ENCODE measurements at regions not wholly inside any gene's neighbourhood (a gene's known extent, or its start where the extent isn't known, plus 50 kb on each side); places are given as distances from the start of the nearest gene placed in this dataset.
"Not testable (repeated sequence)": the region's sequence is repeated elsewhere in the genome, so short reads cannot be mapped to it uniquely, and the experiment has no call there.

DNA sequence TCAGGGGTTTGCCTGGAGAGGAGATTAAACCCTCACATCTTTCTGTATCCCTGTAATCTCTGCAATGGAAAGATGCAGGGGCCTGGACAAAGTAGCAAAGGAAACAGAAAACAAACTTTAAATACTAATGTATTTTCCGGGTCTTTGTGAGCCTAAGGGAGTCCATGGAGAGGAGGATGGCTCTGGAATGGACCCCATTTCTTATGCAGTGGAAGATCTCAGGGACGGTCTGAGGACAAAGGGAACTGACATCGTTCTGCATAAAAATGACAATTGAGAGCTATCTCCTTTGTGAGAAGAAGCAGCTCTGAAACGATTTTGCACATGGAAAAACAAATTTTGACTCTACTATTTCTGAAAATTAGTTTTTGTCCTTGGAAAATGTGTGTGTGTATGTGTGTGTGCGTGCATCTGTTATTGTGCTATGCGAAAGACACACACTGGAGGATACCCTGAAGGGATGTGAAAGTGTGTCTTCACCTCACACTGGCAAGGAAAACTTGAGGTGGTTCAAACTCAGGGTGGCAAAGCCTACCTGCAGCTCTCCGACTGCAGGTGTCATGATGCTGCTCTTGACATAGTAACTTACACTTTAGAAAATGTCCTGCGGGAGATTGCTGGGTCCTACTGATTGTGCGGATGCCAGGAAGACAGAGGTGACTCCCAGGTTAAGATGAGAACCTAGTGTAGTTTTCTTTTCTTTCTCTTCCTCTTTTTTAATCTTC, 126.4 kb upstream of the JADE1 start:
- H3K4me3 Mint-ChIP-seq: no peak overlapping the region
- no peaks in the 10 kb centered on the region for H3K27me3 ChIP-seq (ENCODE audit: control insufficient read depth in 2 of 2, insufficient read depth in 2 of 2, low read length in 2 of 2)

DNA sequence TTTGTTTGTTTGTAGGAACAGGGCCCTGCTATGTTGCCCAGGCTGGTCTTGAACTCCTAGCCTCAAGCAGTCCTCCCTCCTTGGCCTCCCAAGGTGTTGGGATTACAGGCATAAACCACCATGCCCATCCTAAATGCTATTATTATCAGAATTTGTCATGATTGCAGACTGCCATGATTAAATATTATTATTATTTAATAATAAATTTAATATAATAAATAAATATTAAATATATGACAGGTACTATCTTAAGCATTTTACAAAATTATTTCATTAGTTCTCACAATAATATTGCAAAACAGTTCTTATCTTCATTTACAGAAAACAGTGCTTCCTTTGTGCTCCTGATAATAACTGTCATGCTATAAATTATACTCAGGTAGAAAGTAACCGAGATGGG, 133.4 kb upstream of the JADE1 start:
- peaks cover 0 to 1% (median 0%) of the 10 kb centered on the region in 11 donors for H3K9me3 Mint-ChIP-seq
- no peak overlapping the region for H3K27ac Mint-ChIP-seq
- POLR2A ChIA-PET: no interaction called here

More for the DNA sequence above, 126.4 kb upstream of the JADE1 start:
- no peaks in the 10 kb centered on the region for H3K4me1 Mint-ChIP-seq
- H3K9me3 Mint-ChIP-seq: peaks cover 0 to 13% (median 2%) of the 10 kb centered on the region in 11 donors
- CTCF ChIA-PET: no interaction called here
- H3K4me1 ChIP-seq (ENCODE audit: control insufficient read depth in 2 of 2, insufficient read depth in 2 of 2, low read length in 2 of 2): no peaks in the 10 kb centered on the region
- POLR2A ChIA-PET: interaction anchor here (0.7 kb wide), 1 partner anchor 26 kb away, joined by 3 read pairs; no protein-coding TSS in a partner anchor
- peaks cover 0 to 4% (median 1%) of the 10 kb centered on the region in 5 donors for H3K36me3 Mint-ChIP-seq
- intact Hi-C loops (cut with micrococcal nuclease): no loop called here
- H3K4me3 ChIP-seq (ENCODE audit: low read length): no peak overlapping the region
- DNase-seq (no peak), ATAC-seq (no peak)
- H3K27ac Mint-ChIP-seq: peak overlapping the region in 1 of 9 donors; percentile 30
- no peak overlapping the region for H3K27ac ChIP-seq (ENCODE audit: low read depth, low read length)
- H3K27me3 Mint-ChIP-seq: peaks cover 0 to 19% (median 5%) of the 10 kb centered on the region in 5 donors
- H3K36me3 ChIP-seq (ENCODE audit: control insufficient read depth in 2 of 3, insufficient read depth in 3 of 3, low read length in 3 of 3): no peaks in the 10 kb centered on the region
- H3K9me3 ChIP-seq (ENCODE audit: control insufficient read depth in 2 of 3, low read length in 3 of 3): no peaks in the 10 kb centered on the region

DNA sequence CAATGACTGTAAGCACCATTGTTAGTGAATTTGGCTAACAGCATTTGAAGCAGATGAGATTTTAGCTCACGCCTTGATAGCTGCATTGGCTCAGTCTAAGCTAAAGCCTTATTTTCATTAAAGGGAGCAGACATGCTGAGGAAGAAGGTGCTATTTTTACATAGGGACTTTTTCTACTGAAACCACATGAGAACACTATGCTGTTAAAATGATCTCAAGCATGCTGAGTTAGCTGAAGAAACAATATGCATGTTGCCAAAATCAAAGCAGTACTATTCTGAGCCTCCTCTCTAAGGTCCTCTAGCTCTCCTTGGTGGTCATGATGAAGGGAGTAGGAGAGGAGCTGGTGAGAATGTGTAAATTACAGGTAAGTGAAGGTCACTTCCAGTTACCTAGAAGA, 134.4 kb upstream of the JADE1 start:
- no peak overlapping the region for H3K27ac ChIP-seq (ENCODE audit: low read depth, low read length)
- H3K9me3 ChIP-seq (ENCODE audit: control insufficient read depth in 2 of 3, low read length in 3 of 3): no peaks in the 10 kb centered on the region
- Mint-ChIP-seq H3K27me3 (peaks cover 0 to 14% (median 4%) of the 10 kb centered on the region in 5 donors), H3K4me3 (peak overlapping the region in 2 of 10 donors; percentile 25 to 56), H3K9me3 (peaks cover 0 to 1% (median 0%) of the 10 kb centered on the region in 11 donors), H3K27ac (peak overlapping the region in 5 of 9 donors; percentile 2 to 76 (median 33)), H3K36me3 (peaks cover 0 to 3% (median 0%) of the 10 kb centered on the region in 5 donors), H3K4me1 (peaks cover 0 to 24% (median 6%) of the 10 kb centered on the region in 7 donors)
- H3K4me1 ChIP-seq (ENCODE audit: control insufficient read depth in 2 of 2, insufficient read depth in 2 of 2, low read length in 2 of 2): no peaks in the 10 kb centered on the region
- no peaks in the 10 kb centered on the region for H3K27me3 ChIP-seq (ENCODE audit: control insufficient read depth in 2 of 2, insufficient read depth in 2 of 2, low read length in 2 of 2)
- DNase-seq (peak in 1 of 9 donors; percentile 16), ATAC-seq (peak; percentile 48)
- POLR2A ChIA-PET: no interaction called here
- no peak overlapping the region for H3K4me3 ChIP-seq (ENCODE audit: low read length)
- no peaks in the 10 kb centered on the region for H3K36me3 ChIP-seq (ENCODE audit: control insufficient read depth in 2 of 3, insufficient read depth in 3 of 3, low read length in 3 of 3)
- CTCF ChIA-PET: interaction anchor here (0.6 kb wide), 2 partner anchors 114 to 156 kb away, joined by 3 to 4 read pairs; no protein-coding TSS in a partner anchor
- intact Hi-C loops (cut with micrococcal nuclease): no loop called here

More for the DNA sequence above, 133.4 kb upstream of the JADE1 start:
- Mint-ChIP-seq H3K4me1 (peaks cover 0 to 24% (median 6%) of the 10 kb centered on the region in 7 donors), H3K36me3 (peaks cover 0 to 3% (median 0%) of the 10 kb centered on the region in 5 donors), H3K27me3 (peaks cover 0 to 14% (median 4%) of the 10 kb centered on the region in 5 donors), H3K4me3 (no peak overlapping the region)
- Histone ChIP-seq H3K36me3 (ENCODE audit: control insufficient read depth in 2 of 3, insufficient read depth in 3 of 3, low read length in 3 of 3) (no peaks in the 10 kb centered on the region), H3K27ac (ENCODE audit: low read depth, low read length) (no peak overlapping the region), H3K4me1 (ENCODE audit: control insufficient read depth in 2 of 2, insufficient read depth in 2 of 2, low read length in 2 of 2) (no peaks in the 10 kb centered on the region), H3K9me3 (ENCODE audit: control insufficient read depth in 2 of 3, low read length in 3 of 3) (no peaks in the 10 kb centered on the region), H3K4me3 (ENCODE audit: low read length) (no peak overlapping the region), H3K27me3 (ENCODE audit: control insufficient read depth in 2 of 2, insufficient read depth in 2 of 2, low read length in 2 of 2) (no peaks in the 10 kb centered on the region)
- no peak for ATAC-seq
- no peak for DNase-seq
- intact Hi-C loops (cut with micrococcal nuclease): no loop called here
- CTCF ChIA-PET: no interaction called here

DNA sequence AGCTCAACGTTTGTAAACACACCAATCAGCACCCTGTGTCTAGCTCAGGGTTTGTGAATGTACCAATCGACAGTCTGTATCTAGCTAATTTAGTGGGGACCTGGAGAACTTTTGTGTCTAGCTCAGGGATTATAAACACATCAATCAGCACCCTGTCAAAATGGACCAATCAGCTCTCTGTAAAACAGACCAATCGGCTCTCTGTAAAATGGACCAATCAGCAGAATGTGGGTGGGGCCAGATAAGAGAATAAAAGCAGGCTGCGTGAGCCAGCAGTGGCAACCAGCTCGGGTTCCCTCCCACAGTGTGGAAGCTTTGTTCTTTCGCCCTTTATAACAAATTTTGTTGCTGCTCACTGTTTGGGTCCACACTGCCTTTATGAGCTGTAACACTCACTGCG, 136.3 kb upstream of the JADE1 start:
- H3K27me3 Mint-ChIP-seq; H3K27ac Mint-ChIP-seq; H3K4me1 ChIP-seq (ENCODE audit: control insufficient read depth in 2 of 2, insufficient read depth in 2 of 2, low read length in 2 of 2); H3K36me3 Mint-ChIP-seq; H3K4me3 Mint-ChIP-seq; H3K9me3 ChIP-seq (ENCODE audit: control insufficient read depth in 2 of 3, low read length in 3 of 3); intact Hi-C loops (cut with micrococcal nuclease); H3K27me3 ChIP-seq (ENCODE audit: control insufficient read depth in 2 of 2, insufficient read depth in 2 of 2, low read length in 2 of 2); DNase-seq; ATAC-seq; H3K9me3 Mint-ChIP-seq; H3K4me3 ChIP-seq (ENCODE audit: low read length); H3K27ac ChIP-seq (ENCODE audit: low read depth, low read length); H3K36me3 ChIP-seq (ENCODE audit: control insufficient read depth in 2 of 3, insufficient read depth in 3 of 3, low read length in 3 of 3); CTCF ChIA-PET; POLR2A ChIA-PET: not testable (repeated sequence)
- H3K4me1 Mint-ChIP-seq: peaks cover 0 to 24% (median 6%) of the 10 kb centered on the region in 7 donors

DNA sequence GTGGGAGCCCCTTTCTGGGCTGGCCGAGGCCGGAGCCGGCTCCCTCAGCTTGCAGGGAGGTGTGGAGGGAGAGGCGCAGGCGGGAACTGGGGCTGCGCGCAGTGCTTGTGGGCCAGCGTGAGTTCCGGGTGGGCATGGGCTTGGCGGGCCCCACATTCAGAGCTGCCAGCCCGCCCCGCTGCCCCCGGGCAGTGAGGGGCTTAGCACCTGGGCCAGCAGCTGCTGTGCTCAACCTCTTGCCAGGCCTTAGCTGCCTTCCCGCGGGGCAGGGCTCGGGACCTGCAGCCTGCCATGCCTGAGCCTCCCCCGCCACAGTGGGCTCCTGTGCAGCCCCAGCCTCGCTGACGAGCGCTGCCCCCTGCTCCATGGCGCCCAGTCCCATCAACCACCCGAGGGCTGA, 136.9 kb upstream of the JADE1 start:
- H3K27me3 Mint-ChIP-seq; H3K36me3 ChIP-seq (ENCODE audit: control insufficient read depth in 2 of 3, insufficient read depth in 3 of 3, low read length in 3 of 3); H3K9me3 Mint-ChIP-seq; H3K4me3 ChIP-seq (ENCODE audit: low read length); H3K27ac ChIP-seq (ENCODE audit: low read depth, low read length); H3K36me3 Mint-ChIP-seq; H3K4me3 Mint-ChIP-seq; H3K27me3 ChIP-seq (ENCODE audit: control insufficient read depth in 2 of 2, insufficient read depth in 2 of 2, low read length in 2 of 2); intact Hi-C loops (cut with micrococcal nuclease); H3K27ac Mint-ChIP-seq; H3K9me3 ChIP-seq (ENCODE audit: control insufficient read depth in 2 of 3, low read length in 3 of 3); CTCF ChIA-PET; H3K4me1 ChIP-seq (ENCODE audit: control insufficient read depth in 2 of 2, insufficient read depth in 2 of 2, low read length in 2 of 2); ATAC-seq; POLR2A ChIA-PET; DNase-seq: not testable (repeated sequence)
- H3K4me1 Mint-ChIP-seq: peaks cover 0 to 24% (median 6%) of the 10 kb centered on the region in 7 donors

DNA sequence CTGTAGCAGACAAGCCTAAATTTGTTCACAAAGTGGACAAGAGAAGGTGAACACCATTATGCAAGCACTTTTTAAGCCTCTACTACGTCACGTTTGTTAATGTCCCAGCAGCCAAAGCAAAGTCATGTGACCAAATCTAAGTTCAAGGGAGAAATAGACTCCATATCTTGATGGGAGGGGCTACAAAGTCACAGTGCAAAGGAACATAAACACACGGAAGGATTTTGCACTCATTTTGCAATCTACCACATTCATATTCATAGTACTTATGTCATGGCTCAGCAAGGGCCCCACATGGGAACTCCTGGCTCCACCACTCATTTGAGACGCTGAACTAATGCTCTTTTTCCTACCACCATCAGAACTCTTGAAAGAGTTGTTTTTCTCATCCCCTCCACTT, 139.0 kb upstream of the JADE1 start:
- Mint-ChIP-seq H3K27ac (no peak overlapping the region), H3K9me3 (peaks cover 0 to 1% (median 0%) of the 10 kb centered on the region in 11 donors), H3K4me1 (peaks cover 0 to 13% (median 6%) of the 10 kb centered on the region in 7 donors), H3K27me3 (no peaks in the 10 kb centered on the region), H3K36me3 (no peaks in the 10 kb centered on the region), H3K4me3 (no peak overlapping the region)
- Histone ChIP-seq H3K27ac (ENCODE audit: low read depth, low read length) (no peak overlapping the region), H3K4me1 (ENCODE audit: control insufficient read depth in 2 of 2, insufficient read depth in 2 of 2, low read length in 2 of 2) (no peaks in the 10 kb centered on the region), H3K27me3 (ENCODE audit: control insufficient read depth in 2 of 2, insufficient read depth in 2 of 2, low read length in 2 of 2) (no peaks in the 10 kb centered on the region), H3K36me3 (ENCODE audit: control insufficient read depth in 2 of 3, insufficient read depth in 3 of 3, low read length in 3 of 3) (no peaks in the 10 kb centered on the region), H3K9me3 (ENCODE audit: control insufficient read depth in 2 of 3, low read length in 3 of 3) (no peaks in the 10 kb centered on the region), H3K4me3 (ENCODE audit: low read length) (no peak overlapping the region)
- intact Hi-C loops (cut with micrococcal nuclease): no loop called here
- no peak for DNase-seq
- ChIA-PET POLR2A (no interaction called here), CTCF (no interaction called here)
- no peak for ATAC-seq

DNA sequence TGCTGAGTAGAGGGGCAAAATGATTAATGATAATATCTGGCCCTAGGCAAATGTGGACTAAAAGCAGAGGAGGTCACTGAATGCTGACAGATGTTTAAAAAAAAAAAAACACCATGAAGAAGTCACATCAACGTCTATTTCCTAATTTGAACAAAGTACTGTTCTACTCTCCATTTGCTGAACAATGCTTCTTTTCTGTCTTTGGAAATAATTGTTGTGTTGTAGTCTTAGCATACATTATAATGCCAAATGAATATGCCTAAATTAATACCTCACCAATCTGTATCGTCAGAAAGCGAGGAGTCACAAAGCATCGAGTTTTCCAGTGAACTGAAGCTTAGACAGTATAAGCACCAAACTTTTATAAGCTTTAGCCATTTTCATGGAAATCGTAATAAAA, 140.9 kb upstream of the JADE1 start:
- no peaks in the 10 kb centered on the region for H3K36me3 Mint-ChIP-seq
- Histone ChIP-seq H3K4me3 (ENCODE audit: low read length) (no peak overlapping the region), H3K27ac (ENCODE audit: low read depth, low read length) (no peak overlapping the region), H3K27me3 (ENCODE audit: control insufficient read depth in 2 of 2, insufficient read depth in 2 of 2, low read length in 2 of 2) (no peaks in the 10 kb centered on the region), H3K4me1 (ENCODE audit: control insufficient read depth in 2 of 2, insufficient read depth in 2 of 2, low read length in 2 of 2) (no peaks in the 10 kb centered on the region), H3K36me3 (ENCODE audit: control insufficient read depth in 2 of 3, insufficient read depth in 3 of 3, low read length in 3 of 3) (no peaks in the 10 kb centered on the region), H3K9me3 (ENCODE audit: control insufficient read depth in 2 of 3, low read length in 3 of 3) (no peaks in the 10 kb centered on the region)
- CTCF ChIA-PET: no interaction called here
- peaks cover 0 to 6% (median 3%) of the 10 kb centered on the region in 7 donors for H3K4me1 Mint-ChIP-seq
- no peaks in the 10 kb centered on the region for H3K27me3 Mint-ChIP-seq
- intact Hi-C loops (cut with micrococcal nuclease): no loop called here
- ATAC-seq: no peak
- H3K4me3 Mint-ChIP-seq: no peak overlapping the region
- no peak for DNase-seq
- POLR2A ChIA-PET: no interaction called here
- no peak overlapping the region for H3K27ac Mint-ChIP-seq
- peaks cover 0 to 1% (median 0%) of the 10 kb centered on the region in 11 donors for H3K9me3 Mint-ChIP-seq

Data from naive thymus-derived CD4-positive, alpha-beta T cell (primary cell).